GM20431 (cell line): ENCODE measurements at regions not wholly inside any gene's neighbourhood (a gene's known extent, or its start where the extent isn't known, plus 50 kb on each side); places are given as distances from the start of the nearest gene placed in this dataset.
"Not testable (repeated sequence)": the region's sequence is repeated elsewhere in the genome, so short reads cannot be mapped to it uniquely, and the experiment has no call there.

Experiments
- in situ Hi-C: fragments of 300-500 bp; cut with MseI, MboI; formaldehyde crosslinking; loops from one replicate; pipeline ENCODE4 v1.15.0; 2020; ENCODE audit warnings: low sequenced_read_pairs; ENCODE audit not compliant: unreplicated experiment

GRCh38 chr14:105944632-105945610, 418.5 kb downstream of the TMEM121 start:
- in situ Hi-C loops = loop anchor here (25.0 kb wide), 1 partner anchor 233 kb away; no protein-coding TSS in a partner anchor

GRCh38 chr14:105945896-105946295, 419.5 kb downstream of the TMEM121 start:
- in situ Hi-C loops = loop anchor here (25.0 kb wide), 1 partner anchor 234 kb away; no protein-coding TSS in a partner anchor

GRCh38 chr14:105947599-105947998, 421.2 kb downstream of the TMEM121 start:
- in situ Hi-C loops = loop anchor here (25.0 kb wide), 1 partner anchor 235 kb away; no protein-coding TSS in a partner anchor

- in situ Hi-C loops = loop anchor here (25.0 kb wide), 1 partner anchor 237 kb away; no protein-coding TSS in a partner anchor
These were observed 422.6 kb downstream of the TMEM121 start for GRCh38 chr14:105948955-105949354.

DNA sequence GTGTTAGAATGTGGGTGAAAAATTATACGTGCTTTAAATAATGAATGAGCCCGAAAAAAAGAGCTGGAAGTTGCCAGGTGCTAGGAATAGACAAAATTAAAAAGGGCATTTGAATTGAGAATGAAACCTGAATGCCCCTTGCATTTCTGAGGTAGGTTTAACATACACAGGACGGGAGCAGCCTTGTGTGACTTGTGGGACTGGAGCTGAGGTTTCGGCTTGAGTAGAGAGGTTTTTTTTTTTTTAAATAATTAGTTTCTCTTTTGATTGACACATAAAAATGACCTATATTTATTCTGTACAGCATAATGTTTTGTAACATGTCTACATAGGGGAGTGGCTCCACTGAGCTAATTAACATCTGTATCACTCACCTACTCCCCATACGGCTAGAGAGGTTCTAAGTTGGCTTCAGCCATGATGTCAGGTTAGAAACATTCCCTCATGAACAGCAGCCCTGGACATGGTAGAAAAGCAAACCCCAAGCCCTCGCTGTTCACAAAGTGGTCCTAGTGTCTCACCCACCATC, 424.0 kb downstream of the TMEM121 start:
- in situ Hi-C loops = not testable (repeated sequence)

DNA sequence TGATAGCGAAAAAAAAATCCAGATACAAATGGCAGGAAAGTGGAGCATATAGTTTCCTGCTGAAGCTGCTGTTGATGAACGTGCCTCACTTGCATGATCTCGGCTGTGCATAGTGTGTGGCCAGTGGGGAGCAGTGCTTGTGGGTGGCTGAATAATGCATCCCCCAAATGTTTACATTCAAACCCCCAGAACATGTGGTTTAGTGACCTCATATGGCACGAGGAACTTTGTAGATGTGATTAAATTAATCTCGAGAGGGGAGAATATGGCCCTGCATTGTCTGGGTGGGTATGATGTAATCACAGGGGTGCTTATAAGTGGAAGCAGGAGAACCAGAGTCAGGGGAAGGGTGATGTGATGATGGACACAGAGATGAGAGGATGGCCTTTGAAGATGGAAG, 425.0 kb downstream of the TMEM121 start:
- in situ Hi-C loops = no loop called here

DNA sequence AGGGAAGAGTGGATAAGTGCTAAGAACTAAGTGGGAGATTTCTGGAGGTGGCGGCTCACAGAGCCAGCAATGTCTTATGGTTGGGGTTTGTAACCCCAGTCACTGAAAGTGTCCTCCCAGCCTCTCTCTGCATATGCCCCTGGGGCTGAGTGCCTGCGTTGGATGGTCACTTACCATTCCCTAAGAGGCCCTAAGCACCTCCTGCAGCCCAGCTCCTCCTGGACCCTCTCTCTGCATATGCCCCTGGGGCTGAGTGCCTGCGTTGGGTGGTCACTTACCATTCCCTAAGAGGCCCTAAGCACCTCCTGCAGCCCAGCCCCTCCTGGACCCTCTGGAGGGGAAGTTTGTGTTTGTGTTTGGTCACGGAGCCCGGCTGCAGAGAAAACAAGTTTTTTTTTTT, 425.8 kb downstream of the TMEM121 start:
- in situ Hi-C loops = no loop called here

DNA sequence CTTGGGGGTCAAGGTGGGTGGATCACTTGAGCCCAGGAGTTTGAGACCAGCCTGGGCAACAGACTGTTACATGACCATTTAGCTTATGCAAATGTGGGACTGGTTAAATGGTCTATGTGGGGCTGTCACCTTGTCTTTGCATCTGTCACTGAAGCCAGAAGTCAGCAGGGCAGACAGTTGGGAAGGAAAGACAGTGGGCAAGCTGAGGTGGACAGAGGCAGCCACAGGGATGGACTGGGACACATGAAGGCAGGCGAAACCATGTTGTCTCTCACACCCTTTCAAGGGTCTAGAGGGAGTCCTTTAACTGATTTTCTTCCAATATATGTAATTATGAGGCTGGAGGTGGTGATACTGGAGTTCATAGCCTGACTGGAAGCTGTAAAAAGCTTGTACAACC, 426.4 kb downstream of the TMEM121 start:
- in situ Hi-C loops = no loop called here

- in situ Hi-C loops = not testable (repeated sequence)
These were observed 435.2 kb downstream of the TMEM121 start for GRCh38 chr14:105961625-105962024.

DNA sequence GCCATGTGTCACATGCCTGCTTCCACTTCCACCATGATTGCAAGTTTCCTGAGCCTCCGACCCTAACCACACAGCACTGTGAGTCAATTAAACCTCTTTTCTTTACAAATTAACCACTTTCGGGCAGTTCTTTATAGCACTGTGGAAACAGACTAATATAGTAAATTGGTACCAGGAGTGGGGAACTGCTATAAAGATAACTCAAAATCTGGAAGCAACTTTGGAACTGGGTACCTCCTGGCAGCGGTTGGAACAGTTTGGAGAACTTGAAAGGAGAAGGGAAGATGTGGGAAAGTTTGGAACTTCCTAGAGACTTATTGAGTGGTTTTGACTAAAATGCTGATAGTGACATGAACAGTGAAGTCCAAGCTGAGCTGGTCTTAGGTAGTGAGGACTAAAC, 436.1 kb downstream of the TMEM121 start:
- in situ Hi-C loops = no loop called here

DNA sequence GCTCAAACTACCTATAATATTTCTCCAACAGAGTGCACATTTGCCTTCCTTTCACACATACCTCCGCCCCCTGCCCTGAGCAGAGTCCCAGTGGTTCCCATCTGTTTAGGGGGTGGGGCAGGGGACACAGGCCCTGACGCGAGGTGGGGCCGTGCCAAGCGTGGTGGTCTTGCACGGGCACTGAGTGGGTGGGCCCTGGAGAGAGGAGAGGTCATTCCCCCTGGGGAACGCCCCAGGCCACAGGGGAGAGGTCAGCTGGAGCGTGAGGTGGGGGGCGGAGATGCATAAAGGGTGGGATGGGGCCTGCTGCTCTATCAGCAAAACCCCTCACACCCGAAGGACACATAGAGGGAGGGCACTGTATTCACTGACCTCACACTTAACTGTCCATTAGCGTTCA, 441.9 kb downstream of the TMEM121 start:
- in situ Hi-C loops = no loop called here

DNA sequence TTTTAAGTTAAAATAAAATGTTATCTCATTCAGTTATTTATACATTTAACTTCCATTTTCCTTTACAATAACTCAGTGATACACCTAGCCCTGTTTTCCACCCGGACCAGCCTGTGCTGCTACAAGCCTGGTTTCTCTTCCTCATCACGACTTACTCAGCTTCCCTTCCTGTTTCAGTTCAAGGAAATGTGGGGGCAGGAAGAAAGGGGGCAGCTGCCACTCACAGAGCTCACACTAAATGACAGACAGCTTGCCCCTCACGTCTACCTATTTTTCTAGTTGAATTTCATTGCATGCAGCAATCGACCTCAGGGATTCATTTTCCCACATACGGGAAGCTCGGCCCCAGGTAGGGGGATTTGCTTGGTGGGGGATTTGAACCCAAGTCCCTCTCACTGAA, 442.6 kb downstream of the TMEM121 start:
- in situ Hi-C loops = not testable (repeated sequence)

DNA sequence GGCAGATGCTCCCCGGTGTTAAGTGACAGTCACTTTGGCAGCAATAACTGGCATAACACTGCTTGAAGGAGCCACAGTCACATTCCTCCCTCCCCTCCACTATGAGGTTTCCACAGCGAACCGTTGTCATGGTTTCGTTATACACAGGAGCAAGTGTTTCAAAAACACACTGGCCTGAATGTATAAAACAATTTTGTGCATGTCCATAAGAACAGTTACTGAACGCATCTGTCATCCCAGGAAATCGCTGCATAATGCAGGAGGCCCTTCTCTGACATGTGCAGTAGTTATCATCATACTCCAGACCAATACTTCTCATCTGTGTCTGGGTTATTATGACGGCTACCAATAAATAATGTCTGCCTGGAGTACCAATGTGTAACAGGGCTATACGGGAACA, 444.4 kb downstream of the TMEM121 start:
- in situ Hi-C loops = not testable (repeated sequence)

- in situ Hi-C loops = no loop called here
These were observed 445.5 kb downstream of the TMEM121 start for GRCh38 chr14:105971593-105972500.

DNA sequence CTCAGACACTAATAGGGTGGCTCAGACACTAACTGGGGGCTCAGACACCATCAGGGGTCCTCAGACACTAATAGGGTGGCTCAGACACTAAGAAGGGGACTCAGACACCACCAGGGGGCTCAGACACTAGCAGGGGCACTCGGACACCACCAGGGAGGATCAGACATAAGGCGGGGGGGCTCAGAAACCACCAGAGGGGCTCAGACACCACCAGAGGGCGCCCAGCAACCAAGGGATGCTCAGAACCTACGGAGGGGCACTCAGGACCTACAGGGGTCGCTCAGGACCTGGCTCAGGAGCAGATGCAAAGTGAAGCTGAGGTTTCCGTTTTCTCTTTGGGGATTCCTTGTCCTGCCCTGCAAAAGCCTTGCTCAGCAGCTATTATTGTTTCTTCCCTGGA, 448.5 kb downstream of the TMEM121 start:
- in situ Hi-C loops = loop anchor here (25.0 kb wide), 1 partner anchor 413 kb away; no protein-coding TSS in a partner anchor

- in situ Hi-C loops = loop anchor here (25.0 kb wide), 1 partner anchor 416 kb away; no protein-coding TSS in a partner anchor
These were observed 452.4 kb downstream of the TMEM121 start for GRCh38 chr14:105978618-105979295.

DNA sequence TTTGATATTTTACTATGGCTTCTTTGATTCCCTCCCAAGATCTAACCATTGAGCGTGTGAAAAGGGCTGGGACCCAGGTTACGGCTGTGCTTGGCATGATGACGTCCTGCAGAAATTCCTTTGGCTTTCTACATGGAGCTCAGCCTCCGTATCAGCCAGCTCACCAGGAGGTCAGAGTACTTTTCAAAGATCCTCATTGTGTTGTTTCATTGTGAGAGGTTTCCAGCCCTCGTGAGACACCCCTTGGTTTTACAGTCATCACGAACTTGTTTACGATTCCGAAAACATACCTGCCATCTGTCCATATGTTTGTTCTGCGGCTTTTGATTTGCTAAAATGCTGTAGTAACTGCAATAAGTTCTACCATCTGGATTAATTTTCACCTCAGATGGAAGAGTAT, 453.1 kb downstream of the TMEM121 start:
- in situ Hi-C loops = loop anchor here (25.0 kb wide), 1 partner anchor 417 kb away; no protein-coding TSS in a partner anchor

DNA sequence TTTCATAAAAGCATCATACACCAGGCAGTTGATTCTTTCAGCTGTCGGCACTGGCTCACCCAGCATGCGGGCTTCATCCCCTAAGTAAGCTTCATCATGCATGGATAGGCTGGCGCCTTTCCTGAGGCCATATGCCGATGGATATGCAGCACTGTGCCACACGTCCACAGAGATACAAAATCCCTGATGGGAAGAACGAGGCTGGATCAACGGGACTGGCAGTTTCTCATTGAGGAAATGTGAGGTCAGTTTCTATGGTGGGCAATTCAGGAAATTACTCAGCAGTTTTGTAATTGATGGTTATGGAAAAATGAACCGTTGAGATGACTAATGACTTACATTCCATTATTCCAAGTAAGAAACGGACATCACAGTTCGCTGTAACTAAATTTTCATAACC, 453.8 kb downstream of the TMEM121 start:
- in situ Hi-C loops = loop anchor here (25.0 kb wide), 1 partner anchor 418 kb away; no protein-coding TSS in a partner anchor
